ENCODE measurements at regions not wholly inside any gene's neighbourhood (a gene's known extent, or its start where the extent isn't known, plus 50 kb on each side); places are given as distances from the start of the nearest gene placed in this dataset.

DNA sequence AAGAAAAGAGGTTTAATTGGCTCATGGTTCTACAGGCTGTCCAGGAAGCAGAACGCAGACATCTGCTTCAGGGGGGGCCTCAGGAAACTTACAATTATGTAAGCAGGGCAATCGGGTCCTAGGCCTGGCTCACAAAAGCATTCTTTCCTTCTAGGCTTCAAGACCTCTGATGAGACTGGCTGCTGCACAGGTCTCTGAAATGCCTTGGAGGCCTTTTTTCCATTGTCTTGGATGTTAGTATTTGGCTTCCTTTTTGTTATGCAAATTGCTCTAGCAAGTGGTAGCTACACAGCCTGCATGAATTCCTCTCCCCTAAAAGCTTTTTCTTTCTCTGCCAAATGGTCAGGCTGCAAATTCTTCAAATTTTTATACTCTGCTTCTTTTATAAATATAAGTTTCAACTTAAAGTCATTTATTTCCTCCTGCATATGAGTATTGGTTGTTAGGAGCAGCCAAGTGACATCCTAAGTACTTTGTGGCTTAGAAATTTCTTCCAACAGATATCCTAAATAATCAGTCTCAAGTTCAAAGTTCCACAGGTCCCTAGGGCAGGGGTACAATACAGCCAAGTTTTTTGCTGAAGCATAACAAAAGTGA, 83.1 kb upstream of the SEMA3A start:
- TF ChIP-seq ARNTL (CRISPR knock-in tag; IDR thresholded peaks at IDR 0.05; ENCODE audit: borderline replicate concordance, low read depth) (no peak), RARB (CRISPR knock-in tag; IDR thresholded peaks at IDR 0.05) (no peak), ZFP3 (CRISPR knock-in tag; IDR thresholded peaks at IDR 0.05) (no peak), TCF4 (CRISPR knock-in tag; IDR thresholded peaks at IDR 0.05; ENCODE audit: borderline replicate concordance) (no peak), GLIS3 (CRISPR knock-in tag; IDR thresholded peaks at IDR 0.05) (no peak), PPARA (CRISPR knock-in tag; IDR thresholded peaks at IDR 0.05; ENCODE audit: borderline replicate concordance) (no peak)
- TF ChIP-seq, protein P1, sequence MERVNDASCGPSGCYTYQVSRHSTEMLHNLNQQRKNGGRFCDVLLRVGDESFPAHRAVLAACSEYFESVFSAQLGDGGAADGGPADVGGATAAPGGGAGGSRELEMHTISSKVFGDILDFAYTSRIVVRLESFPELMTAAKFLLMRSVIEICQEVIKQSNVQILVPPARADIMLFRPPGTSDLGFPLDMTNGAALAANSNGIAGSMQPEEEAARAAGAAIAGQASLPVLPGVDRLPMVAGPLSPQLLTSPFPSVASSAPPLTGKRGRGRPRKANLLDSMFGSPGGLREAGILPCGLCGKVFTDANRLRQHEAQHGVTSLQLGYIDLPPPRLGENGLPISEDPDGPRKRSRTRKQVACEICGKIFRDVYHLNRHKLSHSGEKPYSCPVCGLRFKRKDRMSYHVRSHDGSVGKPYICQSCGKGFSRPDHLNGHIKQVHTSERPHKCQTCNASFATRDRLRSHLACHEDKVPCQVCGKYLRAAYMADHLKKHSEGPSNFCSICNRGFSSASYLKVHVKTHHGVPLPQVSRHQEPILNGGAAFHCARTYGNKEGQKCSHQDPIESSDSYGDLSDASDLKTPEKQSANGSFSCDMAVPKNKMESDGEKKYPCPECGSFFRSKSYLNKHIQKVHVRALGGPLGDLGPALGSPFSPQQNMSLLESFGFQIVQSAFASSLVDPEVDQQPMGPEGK (CRISPR knock-in tag; IDR thresholded peaks at IDR 0.05; ENCODE audit: borderline replicate concordance), result no peak
- TF ChIP-seq, protein P2, sequence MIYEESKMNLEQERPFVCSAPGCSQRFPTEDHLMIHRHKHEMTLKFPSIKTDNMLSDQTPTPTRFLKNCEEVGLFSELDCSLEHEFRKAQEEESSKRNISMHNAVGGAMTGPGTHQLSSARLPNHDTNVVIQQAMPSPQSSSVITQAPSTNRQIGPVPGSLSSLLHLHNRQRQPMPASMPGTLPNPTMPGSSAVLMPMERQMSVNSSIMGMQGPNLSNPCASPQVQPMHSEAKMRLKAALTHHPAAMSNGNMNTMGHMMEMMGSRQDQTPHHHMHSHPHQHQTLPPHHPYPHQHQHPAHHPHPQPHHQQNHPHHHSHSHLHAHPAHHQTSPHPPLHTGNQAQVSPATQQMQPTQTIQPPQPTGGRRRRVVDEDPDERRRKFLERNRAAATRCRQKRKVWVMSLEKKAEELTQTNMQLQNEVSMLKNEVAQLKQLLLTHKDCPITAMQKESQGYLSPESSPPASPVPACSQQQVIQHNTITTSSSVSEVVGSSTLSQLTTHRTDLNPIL (CRISPR knock-in tag; IDR thresholded peaks at IDR 0.05; ENCODE audit: low read depth), result no peak
